GM19193 (cell line): ENCODE measurements at regions not wholly inside any gene's neighbourhood (a gene's known extent, or its start where the extent isn't known, plus 50 kb on each side); places are given as distances from the start of the nearest gene placed in this dataset.

ENCODE experiments used
- POLR2A ChIP-seq: IDR thresholded peaks from 4 replicates; pipeline ENCODE4 v1.6.1; 2011; ENCODE audit not compliant: insufficient read depth, insufficient read length; ENCODE audit errors: extremely low read depth

DNA sequence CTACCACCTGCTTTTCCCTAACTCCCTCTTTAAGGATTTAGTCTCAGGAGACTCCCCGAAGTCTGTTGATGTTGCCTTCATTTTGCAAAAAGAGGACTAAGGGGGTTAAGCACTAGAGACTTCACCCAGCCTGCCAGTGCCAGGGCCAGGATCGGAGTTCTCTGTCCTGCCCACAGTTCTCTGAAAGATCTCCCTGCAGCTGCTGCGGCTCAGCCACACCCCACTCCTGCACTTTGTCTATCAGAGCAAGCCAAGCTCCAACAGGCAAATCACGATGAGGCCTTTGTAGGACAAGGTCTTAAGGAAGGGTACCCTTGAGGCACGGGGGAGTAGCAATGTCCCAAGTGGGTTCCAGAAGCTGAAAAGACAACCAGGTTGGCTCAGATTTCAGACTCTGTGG is 148.8 kb upstream of the EGLN3 start:
- no peak for TF ChIP-seq POLR2A

DNA sequence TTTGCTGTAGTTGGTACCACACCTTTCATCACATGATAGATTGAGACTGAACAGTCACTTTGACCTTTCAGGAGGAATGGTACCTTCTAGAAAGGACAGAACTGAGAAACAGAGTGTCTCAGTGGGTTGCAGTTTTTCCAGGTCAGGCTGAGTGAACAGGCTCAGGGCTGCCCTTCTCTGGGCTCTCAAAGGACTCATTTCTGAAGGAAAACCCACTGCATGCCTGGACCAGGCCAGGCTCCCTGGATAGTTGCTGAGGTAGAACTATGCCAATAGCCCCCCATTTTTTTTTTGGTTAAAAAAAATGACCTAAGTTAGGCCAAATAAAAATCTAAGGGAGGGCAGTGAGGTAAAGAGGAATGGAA is 148.1 kb upstream of the EGLN3 start:
- TF ChIP-seq POLR2A = no peak

DNA sequence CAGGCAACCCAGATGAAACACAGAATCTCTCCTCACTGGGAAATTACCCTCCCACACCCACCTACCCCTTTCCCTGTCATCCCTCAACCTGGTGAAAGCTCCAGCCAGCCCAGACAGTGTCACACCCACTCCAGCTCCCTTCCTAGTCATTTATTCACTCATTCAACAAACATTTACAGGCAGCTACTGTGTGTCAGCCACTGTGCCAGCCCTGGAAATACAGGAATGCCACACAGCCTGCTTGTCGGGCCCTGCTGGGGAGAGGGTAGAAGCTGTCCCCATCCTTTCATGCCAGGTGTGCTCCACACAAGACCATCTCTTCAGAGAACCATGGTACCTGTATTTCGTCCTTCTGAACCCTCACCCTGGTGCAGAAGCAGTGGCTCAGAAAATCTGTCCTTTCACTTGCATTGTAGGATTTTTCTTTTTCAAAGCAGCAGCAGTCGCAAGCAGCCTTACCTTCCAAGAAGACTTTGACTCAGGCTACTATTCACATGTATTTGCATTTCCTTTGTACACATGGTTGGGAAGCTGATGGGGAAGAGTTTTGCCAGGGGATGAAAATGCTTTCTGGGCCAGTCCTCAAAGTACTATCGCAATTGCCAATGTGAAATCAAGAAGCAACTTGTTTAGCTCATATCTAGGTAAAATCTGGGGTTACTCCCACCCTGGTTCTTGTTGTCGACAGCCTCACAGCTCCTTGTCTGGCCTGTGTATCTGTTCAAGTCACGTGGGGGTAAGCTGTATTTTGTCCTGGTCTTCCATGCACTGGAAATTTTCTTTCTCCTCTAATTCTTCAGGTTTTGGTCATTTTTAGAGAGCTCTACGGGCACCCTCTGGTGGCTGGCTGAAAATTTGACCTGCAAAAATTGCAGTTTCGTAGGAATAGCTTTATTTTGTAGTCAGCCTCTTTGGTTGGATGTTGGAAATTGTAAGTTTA is 147.4 kb upstream of the EGLN3 start:
- TF ChIP-seq POLR2A = no peak

DNA sequence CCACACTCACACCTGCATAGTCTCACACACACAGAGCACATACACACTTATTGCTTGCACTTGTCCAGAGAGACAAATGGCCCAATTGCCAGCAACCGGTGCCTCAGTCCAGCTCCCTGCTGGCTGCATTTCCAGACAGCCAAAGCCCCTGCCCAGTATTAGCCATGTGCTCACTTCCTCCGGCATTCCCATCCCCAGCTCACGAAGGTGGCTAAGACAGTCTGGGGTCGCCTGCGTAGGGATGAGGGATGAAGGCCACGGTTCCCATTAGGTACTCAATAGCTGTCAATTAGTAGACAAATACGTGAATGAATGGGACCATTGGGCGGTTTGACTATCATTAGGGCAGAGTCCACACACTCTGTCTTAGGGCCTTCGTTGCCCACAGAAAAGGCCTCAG is 146.8 kb upstream of the EGLN3 start:
- TF ChIP-seq POLR2A = no peak

DNA sequence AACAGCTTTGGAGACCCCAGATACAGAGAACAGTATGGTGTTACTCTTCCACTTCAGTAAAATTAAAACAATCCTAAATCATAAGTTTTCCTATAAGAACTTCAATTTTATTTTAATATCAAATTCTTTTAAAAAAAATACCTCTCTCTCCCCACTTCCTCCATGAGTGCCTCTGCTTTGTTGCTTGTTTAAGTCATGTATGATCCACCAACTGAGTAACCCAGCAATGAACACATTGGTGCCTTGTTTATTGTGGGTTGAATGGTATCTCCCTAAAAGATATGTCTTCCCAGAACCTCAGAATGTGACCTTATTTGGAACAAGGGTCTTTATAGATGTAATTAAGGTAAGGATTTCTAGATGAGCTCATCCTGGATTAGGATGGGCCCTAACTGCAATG is 143.5 kb upstream of the EGLN3 start:
- TF ChIP-seq POLR2A = no peak

DNA sequence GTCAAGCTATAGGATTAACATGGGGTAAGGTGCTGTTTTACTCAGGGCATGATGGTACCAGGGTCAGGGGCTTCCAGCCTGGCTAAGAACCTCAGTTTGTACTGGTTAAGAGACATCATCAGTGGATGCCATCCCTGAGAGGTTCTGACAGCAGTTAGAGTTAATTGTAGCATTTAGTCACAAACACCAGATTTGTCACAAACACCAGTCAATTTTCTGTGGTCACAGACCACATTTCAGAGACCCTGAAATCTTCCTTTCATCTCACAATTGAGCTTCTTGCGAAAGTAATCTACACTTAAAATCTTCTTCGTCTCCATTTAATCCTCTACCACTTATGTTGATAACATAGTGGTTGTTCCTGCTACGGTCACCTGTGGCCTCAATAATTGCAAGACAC is 143.0 kb upstream of the EGLN3 start:
- no peak for TF ChIP-seq POLR2A

DNA sequence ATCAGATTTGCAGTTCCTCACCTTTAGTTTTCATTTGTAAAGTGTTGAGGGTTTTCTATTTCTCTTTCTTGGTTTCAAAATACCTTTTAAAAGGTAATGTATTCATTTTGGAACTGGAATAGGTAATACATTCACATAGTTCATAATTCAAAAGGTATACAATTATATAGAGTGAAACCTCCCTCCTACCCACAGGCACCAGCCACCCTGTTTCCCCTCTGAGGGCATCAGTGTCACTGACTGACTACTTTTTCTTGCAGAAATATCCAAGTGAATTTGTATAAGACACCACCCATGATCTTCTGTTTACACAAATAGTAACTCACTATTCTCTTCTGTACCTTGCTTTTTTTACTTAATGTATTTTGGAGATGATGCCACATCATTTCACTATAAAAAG is 139.6 kb upstream of the EGLN3 start:
- TF ChIP-seq POLR2A = no peak

DNA sequence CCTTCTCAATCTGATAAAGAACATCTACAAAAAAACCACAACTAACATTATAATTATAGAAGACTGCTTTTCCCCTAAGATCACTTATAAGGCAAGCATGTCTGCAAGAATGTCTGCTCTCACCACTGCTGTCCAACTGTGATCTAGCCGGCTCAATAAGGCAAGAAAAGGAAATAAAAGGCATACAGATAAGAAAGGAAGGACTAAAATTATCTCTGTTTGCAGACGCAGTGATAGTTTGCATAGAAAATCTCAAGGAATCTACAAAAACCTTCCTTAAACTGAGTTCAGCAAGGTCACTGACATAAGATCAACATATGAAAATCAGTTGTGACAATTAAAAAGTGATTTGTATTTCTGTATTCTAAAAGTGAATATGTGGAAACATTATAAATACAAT is 138.0 kb upstream of the EGLN3 start:
- TF ChIP-seq POLR2A = no peak

DNA sequence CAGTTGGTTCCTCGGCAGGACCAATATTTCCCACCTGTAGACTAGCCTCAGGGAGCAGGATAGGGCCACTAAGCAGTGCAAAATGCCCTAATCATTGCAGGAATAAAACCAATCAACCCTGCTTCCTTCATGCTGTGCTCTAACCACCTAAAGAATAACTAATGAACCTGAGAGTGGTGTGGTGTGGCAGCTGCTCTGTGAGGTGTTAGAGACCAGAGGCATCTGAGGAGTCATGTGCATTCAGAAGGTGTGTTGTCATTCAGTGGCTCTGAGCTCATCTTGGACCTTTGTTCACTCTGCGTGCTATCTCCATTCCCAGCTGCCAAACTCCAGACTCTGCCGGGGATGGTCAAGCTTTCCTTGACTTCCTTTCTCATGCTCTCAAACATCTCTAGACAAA is 136.7 kb upstream of the EGLN3 start:
- TF ChIP-seq POLR2A = no peak

DNA sequence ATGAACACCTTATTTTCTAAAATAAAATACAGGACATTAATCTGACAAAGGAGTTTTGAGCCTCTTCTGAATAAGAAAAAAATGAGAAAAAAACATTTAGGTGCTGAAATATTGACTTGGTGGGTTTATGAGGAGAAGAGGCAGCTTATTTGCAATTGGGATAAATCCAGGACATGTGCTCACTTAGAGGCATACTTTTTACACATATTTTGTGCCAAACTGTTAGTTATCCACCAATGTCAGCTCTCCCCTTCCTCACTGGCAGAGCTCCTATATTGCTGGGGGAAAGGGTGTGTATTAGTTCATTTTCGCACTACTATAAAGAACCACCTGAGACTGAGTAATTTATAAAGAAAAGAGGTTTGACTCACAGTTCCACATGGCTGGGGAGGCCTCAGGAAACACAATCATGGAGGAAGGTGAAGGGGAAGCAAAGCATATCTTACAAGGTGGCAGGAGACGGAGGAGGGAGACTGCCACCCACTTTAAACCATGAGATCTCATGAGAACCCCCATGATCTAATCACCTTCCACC is 135.4 kb upstream of the EGLN3 start:
- no peak for TF ChIP-seq POLR2A

DNA sequence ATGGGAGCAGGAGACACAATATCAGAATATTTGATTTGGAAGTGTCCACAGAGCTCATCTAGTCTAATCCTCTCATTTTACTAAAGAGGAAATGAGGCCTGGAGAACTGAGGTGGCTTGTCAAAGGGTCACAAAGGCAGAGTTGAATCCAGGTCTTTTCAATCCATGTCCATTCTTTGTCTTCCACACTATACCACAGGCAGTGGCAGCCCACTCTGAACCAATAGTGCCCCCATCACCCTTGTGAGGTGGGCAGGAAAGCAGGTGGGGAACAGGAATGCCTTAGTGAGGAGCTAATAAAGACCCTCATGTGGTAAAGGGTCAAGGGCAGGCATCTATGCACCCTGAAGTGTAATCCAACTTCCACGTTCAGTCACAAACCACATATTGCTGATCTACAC is 134.8 kb upstream of the EGLN3 start:
- TF ChIP-seq POLR2A = no peak

DNA sequence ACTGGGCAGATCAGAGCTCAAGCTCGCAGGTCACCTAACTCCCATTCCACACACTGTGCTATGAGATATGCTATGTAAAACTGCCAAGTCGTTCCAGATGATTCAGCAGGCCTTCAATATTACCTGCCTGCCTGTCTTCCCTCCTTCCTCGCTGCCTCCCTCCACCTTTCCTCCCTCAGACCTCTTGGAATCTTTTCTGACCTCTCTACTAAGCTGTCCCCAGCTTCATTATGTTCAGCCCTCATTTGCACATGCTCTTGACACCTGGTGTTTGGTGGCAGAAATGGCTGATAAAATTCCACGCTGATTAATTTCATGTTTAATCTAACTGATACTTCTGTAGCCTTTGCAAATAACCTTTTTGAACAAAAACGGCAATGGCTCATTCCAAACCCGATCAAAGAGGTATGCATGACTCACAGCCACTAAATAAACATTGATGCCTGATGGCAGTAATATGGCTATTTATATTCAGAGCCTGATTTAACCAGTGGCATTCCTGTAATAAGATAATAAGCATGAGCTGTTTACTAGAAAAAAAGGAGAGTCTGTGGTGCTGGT is 130.8 kb upstream of the EGLN3 start:
- no peak for TF ChIP-seq POLR2A

DNA sequence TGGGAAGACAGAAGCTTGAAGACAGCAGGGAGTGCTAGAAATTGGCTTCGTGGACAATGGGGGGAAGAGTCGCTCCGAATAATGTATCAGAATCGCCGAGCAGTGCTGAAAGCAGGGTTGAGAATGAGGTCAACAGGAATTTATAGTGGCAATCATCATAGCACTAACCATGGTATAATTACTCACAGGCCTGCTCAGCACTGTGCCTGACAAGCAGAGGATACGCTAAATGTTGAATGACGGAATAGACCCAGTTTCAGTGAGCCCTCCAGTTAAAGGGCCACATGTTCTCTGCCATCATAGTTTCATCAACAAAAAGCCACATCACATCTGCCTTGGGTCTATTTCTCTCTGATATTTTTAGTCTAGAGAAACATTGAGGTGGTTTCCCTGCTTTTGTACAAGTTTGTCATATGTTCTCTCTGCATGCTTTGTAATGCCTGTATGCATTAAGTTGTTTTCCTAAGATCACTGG is 130.3 kb upstream of the EGLN3 start:
- TF ChIP-seq POLR2A = no peak

DNA sequence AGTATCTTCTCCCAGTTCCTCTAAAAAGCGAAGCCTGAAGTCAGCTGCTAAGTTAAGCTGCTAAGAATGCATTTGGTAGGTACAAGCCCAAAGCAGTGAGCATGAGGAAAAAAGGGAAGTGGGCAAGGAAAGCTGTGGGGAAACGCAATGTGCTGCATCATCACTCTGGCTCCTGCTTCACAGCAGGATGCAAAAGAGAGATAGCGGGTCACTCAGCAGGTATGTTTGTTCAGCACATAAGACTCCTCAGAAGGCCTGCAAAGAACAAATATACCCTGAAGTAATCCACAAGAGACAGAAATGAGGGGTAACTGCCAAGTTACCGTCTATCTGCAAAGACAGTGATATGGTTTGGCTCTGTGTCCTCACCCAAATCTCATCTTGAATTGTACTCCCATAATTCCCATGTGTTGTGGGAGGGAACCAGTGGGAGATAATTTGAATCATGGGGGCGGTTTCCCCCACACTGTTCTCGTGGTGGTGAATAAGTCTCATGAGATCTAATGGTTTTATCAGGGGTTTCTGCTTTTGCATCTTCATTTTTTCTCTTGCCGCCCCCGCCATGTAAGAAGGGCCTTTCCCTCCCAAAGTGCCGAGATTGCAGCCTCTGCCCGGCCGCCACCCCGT is 127.4 kb upstream of the EGLN3 start:
- TF ChIP-seq POLR2A = no peak

DNA sequence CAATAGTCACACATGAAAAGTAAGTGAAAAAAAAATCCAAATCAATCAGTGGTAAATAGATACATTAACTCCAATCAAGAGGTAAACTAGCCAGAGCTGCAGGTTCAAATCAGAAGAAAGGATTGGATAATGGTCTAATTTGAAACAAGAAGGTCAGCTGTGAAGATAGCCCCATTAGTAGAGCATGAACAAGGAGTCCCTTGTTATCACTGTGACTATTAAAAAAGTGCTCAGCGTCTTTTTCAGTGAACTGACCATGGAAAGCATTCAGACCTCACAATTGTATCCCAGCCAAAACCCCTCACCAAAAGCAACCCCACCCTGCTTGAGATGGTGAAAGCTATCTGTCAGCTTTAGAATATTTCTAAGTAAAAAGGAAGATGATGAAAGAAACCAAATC is 125.0 kb upstream of the EGLN3 start:
- no peak for TF ChIP-seq POLR2A
